Kidney (tissue), 13 donors: ENCODE measurements at regions not wholly inside any gene's neighbourhood (a gene's known extent, or its start where the extent isn't known, plus 50 kb on each side); places are given as distances from the start of the nearest gene placed in this dataset.

Experiments used
- DNase-seq, 5 donors: peaks; one replicate each; pipeline ENCODE4 v3.0.0-alpha.2; 2013 to 2020
- FAIRE-seq: peaks from 2 replicates; lab custom pipeline; 2012; peaks lifted over from hg19 to GRCh38; lab: Jason Lieb, UNC
- H3K27ac ChIP-seq, 2 donors: one replicate each; pipeline ENCODE4 v1.7.0; 2013; ENCODE audit warnings: low read depth in 2 of 2, low read length in 2 of 2, inconsistent platforms in 1 of 2
- H3K27me3 ChIP-seq: one replicate; pipeline ENCODE4 v1.7.1; 2013; ENCODE audit warnings: low read length, inconsistent platforms; ENCODE audit not compliant: control insufficient read depth, insufficient read depth
- H3K36me3 ChIP-seq, 3 donors: one replicate each; pipeline versions ENCODE4 v1.7.0 to v1.7.1; 2013; ENCODE audit warnings: low read length in 3 of 3, control low read depth in 1 of 3, inconsistent platforms in 1 of 3; ENCODE audit not compliant: insufficient read depth in 3 of 3, control insufficient read depth in 2 of 3
- H3K4me1 ChIP-seq, 3 donors: one replicate each; pipeline versions ENCODE4 v1.7.0 to v1.7.1; 2013; ENCODE audit warnings: low read length in 3 of 3, inconsistent platforms in 1 of 3, low read depth in 1 of 3; ENCODE audit not compliant: control insufficient read depth in 2 of 3, insufficient read depth in 2 of 3
- H3K4me3 ChIP-seq, 3 donors: one replicate each; pipeline versions ENCODE4 v1.7.0 to v1.8.1; 2013; ENCODE audit warnings: low read length in 3 of 3, control low read depth in 1 of 3, inconsistent platforms in 1 of 3
- H3K9ac ChIP-seq, 3 donors: one replicate each; pipeline versions ENCODE4 v1.7.0 to v1.7.1; 2013; ENCODE audit warnings: low read length in 3 of 3, control low read depth in 1 of 3, inconsistent platforms in 1 of 3
- H3K9me3 ChIP-seq, 3 donors: one replicate each; pipeline versions ENCODE4 v1.7.0 to v1.7.1; 2013; ENCODE audit warnings: low read length in 3 of 3, control low read depth in 1 of 3, inconsistent platforms in 1 of 3; ENCODE audit not compliant: control insufficient read depth in 2 of 3, insufficient read depth in 1 of 3
- intact Hi-C: fragments of 100-400 bp; cut with DNase I; formaldehyde crosslinking; loops from one replicate; pipeline ENCODE4 v1.11.1; 2022
- TF ChIP-seq, protein P1 (sequence below): IDR thresholded peaks from 3 replicates; pipeline ENCODE4 v1.5.1; 2012; ENCODE audit warnings: mild to moderate bottlenecking, moderate library complexity, borderline replicate concordance; ENCODE audit not compliant: insufficient read depth; ENCODE audit errors: extremely low read depth
- donor health status: control.
- donor health status: control.
- donor health status: control.
- donor health status: control.
- donor health status: control.
- donor health status: DM: yes; HTN: yes; CAD: no.
- donor health status: Normal renal cell carcinoma (clear cell type).

DNA sequence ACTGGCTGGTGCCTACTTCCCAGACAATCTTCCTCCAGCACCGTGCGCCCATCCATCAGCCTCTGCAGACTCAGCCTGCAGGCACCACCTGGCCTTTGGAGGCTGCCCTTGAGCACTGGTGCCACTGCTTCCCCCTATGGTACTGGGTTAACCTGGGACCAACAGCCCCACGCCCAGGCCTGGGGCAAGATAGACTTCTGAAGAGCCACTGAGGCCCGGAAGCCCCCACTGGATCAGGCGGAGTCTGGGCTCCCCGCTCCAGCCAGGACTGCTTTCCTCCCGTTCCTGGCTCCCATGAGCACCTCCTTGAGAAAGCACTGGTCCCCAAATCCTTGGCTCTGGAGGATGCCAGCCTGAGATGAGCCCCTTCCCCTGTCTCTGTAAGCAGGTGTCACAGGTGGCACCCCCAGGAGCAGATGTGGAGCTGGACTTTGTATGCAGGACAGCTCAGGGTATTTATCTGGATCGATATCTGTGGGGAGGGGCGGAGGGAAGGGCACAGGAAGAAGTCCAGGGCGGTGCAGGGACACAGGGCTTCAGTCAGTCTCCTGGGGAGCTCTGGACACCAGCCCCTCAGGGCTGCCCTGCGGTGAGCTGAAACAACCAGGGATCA, 206.5 kb upstream of the PPP2R2D start:
- H3K9ac ChIP-seq = no peak overlapping the region
- DNase-seq (peak in 2 of 5 donors; percentile 3 to 24), FAIRE-seq (no peak)
- TF ChIP-seq, protein P1, sequence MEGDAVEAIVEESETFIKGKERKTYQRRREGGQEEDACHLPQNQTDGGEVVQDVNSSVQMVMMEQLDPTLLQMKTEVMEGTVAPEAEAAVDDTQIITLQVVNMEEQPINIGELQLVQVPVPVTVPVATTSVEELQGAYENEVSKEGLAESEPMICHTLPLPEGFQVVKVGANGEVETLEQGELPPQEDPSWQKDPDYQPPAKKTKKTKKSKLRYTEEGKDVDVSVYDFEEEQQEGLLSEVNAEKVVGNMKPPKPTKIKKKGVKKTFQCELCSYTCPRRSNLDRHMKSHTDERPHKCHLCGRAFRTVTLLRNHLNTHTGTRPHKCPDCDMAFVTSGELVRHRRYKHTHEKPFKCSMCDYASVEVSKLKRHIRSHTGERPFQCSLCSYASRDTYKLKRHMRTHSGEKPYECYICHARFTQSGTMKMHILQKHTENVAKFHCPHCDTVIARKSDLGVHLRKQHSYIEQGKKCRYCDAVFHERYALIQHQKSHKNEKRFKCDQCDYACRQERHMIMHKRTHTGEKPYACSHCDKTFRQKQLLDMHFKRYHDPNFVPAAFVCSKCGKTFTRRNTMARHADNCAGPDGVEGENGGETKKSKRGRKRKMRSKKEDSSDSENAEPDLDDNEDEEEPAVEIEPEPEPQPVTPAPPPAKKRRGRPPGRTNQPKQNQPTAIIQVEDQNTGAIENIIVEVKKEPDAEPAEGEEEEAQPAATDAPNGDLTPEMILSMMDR = no peak
- no peak overlapping the region for H3K27ac ChIP-seq
- no peak overlapping the region for H3K4me3 ChIP-seq
- intact Hi-C loops = no loop called here
- no peaks in the 10 kb centered on the region for H3K27me3 ChIP-seq
- H3K4me1 ChIP-seq = no peaks in the 10 kb centered on the region
- H3K9me3 ChIP-seq = no peaks in the 10 kb centered on the region
- no peaks in the 10 kb centered on the region for H3K36me3 ChIP-seq

- intact Hi-C loops = no loop called here
- Histone ChIP-seq H3K9ac (no peak overlapping the region), H3K4me1 (no peaks in the 10 kb centered on the region), H3K27ac (no peak overlapping the region), H3K27me3 (no peaks in the 10 kb centered on the region), H3K4me3 (no peak overlapping the region), H3K36me3 (no peaks in the 10 kb centered on the region), H3K9me3 (no peaks in the 10 kb centered on the region)
- TF ChIP-seq, protein P1 = no peak
- DNase-seq (peak in 2 of 5 donors; percentile 6 to 25), FAIRE-seq (no peak)
These were observed 205.9 kb upstream of the PPP2R2D start for GRCh38 chr10:131694781-131695495.

- TF ChIP-seq, protein P1 = no peak
- Histone ChIP-seq H3K4me1 (no peaks in the 10 kb centered on the region), H3K27ac (no peak overlapping the region), H3K27me3 (no peaks in the 10 kb centered on the region), H3K9ac (no peak overlapping the region), H3K36me3 (no peaks in the 10 kb centered on the region), H3K9me3 (no peaks in the 10 kb centered on the region), H3K4me3 (no peak overlapping the region)
- intact Hi-C loops = no loop called here
- peak in 2 of 5 donors; percentile 2 to 38 for DNase-seq
- FAIRE-seq = no peak
These were observed 205.2 kb upstream of the PPP2R2D start for GRCh38 chr10:131695496-131696165.
